K562 (cell line): ENCODE measurements at regions not wholly inside any gene's neighbourhood (a gene's known extent, or its start where the extent isn't known, plus 50 kb on each side); places are given as distances from the start of the nearest gene placed in this dataset.

Source experiments
- ATAC-seq: fragments of 200-7000 bp; cut with Tn5 transposase; 3 replicates; pipeline ENCODE4 v1.9.1; 2020; ENCODE audit warnings: moderate library complexity
- BruUV-seq: library from RNA; stranded (reverse); fragments of 400-500 nt; replicated peaks from 2 replicates; lab custom pipeline; 2021; lab: Mats Ljungman, UMichigan
- CTCF ChIA-PET: fragments of 300-600 bp; formaldehyde crosslinking; extraction: SDS; loops from one replicate; lab custom pipeline; 2021; ENCODE audit warnings: low intra/inter-chr PET ratio; lab: Yijun Ruan, JAX
- POLR2A ChIA-PET: fragments of 300-600, 350-650 bp; sonication (Branson Sonifier 250); formaldehyde crosslinking; extraction: SDS; loops from one replicate; lab custom pipeline; 2021; ENCODE audit warnings: antibody characterized with exemption, inconsistent platforms; lab: Yijun Ruan, JAX
- DNase-seq, 4 experiments: peaks; one replicate each; pipeline versions ENCODE4 v3.0.0 to v3.0.0-alpha.2; 2011 to 2018; ENCODE audit warnings: low spot score in 3 of 4, mixed read lengths in 3 of 4; ENCODE audit errors: extremely low read depth in 1 of 4
- FAIRE-seq: peaks from 2 replicates; lab custom pipeline; 2011; peaks lifted over from hg19 to GRCh38; lab: Jason Lieb, UNC
- H2AFZ ChIP-seq: 2 replicates; pipeline ENCODE4 v1.6.0; 2011; ENCODE audit warnings: low read depth, low read length, control low read depth, inconsistent platforms
- H3K27ac ChIP-seq: fragments of 200-600 bp; 3 replicates; pipeline ENCODE4 v1.8.0; 2011; ENCODE audit warnings: low read depth, mild to moderate bottlenecking, control low read depth, inconsistent platforms, low read length, moderate library complexity, mixed read lengths; ENCODE audit errors: extremely low read depth
- H3K27me3 ChIP-seq, 2 experiments: fragments of 300-600 bp in 1 of 2; 2 replicates in 1 of 2; 3 replicates in 1 of 2; pipeline versions ENCODE4 v1.6.0 to v1.8.0; 2011; ENCODE audit warnings: inconsistent platforms in 2 of 2, low read length in 2 of 2, mild to moderate bottlenecking in 1 of 2, mixed read lengths in 1 of 2, moderate library complexity in 1 of 2; ENCODE audit not compliant: control insufficient read depth in 2 of 2, insufficient read depth in 2 of 2
- H3K36me3 ChIP-seq: fragments of 300-600 bp; 3 replicates; pipeline ENCODE4 v1.8.0; 2011; ENCODE audit warnings: mild to moderate bottlenecking, low read length, inconsistent platforms; ENCODE audit not compliant: control insufficient read depth, insufficient read depth
- H3K4me1 ChIP-seq, 2 experiments: fragments of 200-600 bp in 1 of 2; replicated peaks in 1 of 2; 2 replicates in 1 of 2; 3 replicates in 1 of 2; pipeline versions ENCODE4 v1.5.1 to v1.8.0; 2011; ENCODE audit warnings: inconsistent platforms in 2 of 2, low read length in 2 of 2, mild to moderate bottlenecking in 1 of 2, mixed read lengths in 1 of 2, moderate library complexity in 1 of 2; ENCODE audit not compliant: control insufficient read depth in 2 of 2, insufficient read depth in 2 of 2
- H3K4me2 ChIP-seq: 2 replicates; pipeline ENCODE4 v1.6.1; 2011; ENCODE audit warnings: low read length, control low read depth, inconsistent platforms, mixed read lengths; ENCODE audit not compliant: insufficient read depth
- H3K4me3 ChIP-seq: fragments of 200-600 bp; sonication (generic), shearing (Covaris generic); 2 replicates; pipeline ENCODE4 v1.5.1; 2016; ENCODE audit warnings: control low read depth, inconsistent platforms
- H3K79me2 ChIP-seq: fragments of 200-600 bp; 3 replicates; pipeline ENCODE4 v1.8.0; 2011; ENCODE audit warnings: low read length, inconsistent platforms; ENCODE audit not compliant: control insufficient read depth, insufficient read depth
- H3K9ac ChIP-seq, 2 experiments: 2 replicates each; pipeline versions ENCODE4 v1.6.0 to v1.6.1; 2011; ENCODE audit warnings: low read depth in 2 of 2, low read length in 2 of 2, control low read depth in 1 of 2, inconsistent platforms in 1 of 2, mild to moderate bottlenecking in 1 of 2, mixed read lengths in 1 of 2; ENCODE audit not compliant: insufficient read depth in 1 of 2
- H3K9me1 ChIP-seq: one replicate; pipeline ENCODE4 v1.6.0; 2011; ENCODE audit warnings: inconsistent platforms, mild to moderate bottlenecking, low read length, moderate library complexity; ENCODE audit not compliant: control insufficient read depth, insufficient read depth
- H3K9me3 ChIP-seq: replicated peaks from 2 replicates; pipeline ENCODE4 v1.5.1; 2011; ENCODE audit warnings: low read depth, low read length, inconsistent platforms; ENCODE audit not compliant: control insufficient read depth, insufficient read depth
- H4K20me1 ChIP-seq: replicated peaks from 2 replicates; pipeline ENCODE4 v1.6.1; 2011; ENCODE audit warnings: low read length, inconsistent platforms, mixed read lengths; ENCODE audit not compliant: control insufficient read depth, insufficient read depth
- ATF6 ChIP-seq: sonication (generic); formaldehyde crosslinking; IDR thresholded peaks from 2 replicates; pipeline ENCODE4 v1.4.0; 2020; ENCODE audit warnings: mild to moderate bottlenecking, missing genetic modification reagents
- CBX2 ChIP-seq: fragments of 200-600 bp; sonication (generic); IDR thresholded peaks from one replicate; pipeline ENCODE4 v1.6.1; 2012; ENCODE audit warnings: mild to moderate bottlenecking, low read length, inconsistent platforms; ENCODE audit not compliant: insufficient read depth, poor library complexity, severe bottlenecking
- FOXO4 ChIP-seq: fragments of 450-650 bp; formaldehyde crosslinking; IDR thresholded peaks from 2 replicates; pipeline ENCODE4 v1.4.0; 2020; ENCODE audit warnings: mild to moderate bottlenecking, moderate library complexity
- KLF1 ChIP-seq: fragments of 450-650 bp; IDR thresholded peaks from 2 replicates; pipeline ENCODE4 v1.6.1; 2016; ENCODE audit warnings: missing genetic modification characterization, missing compliant biosample characterization
- NFRKB ChIP-seq: fragments of 450-650 bp; IDR thresholded peaks from 2 replicates; pipeline ENCODE4 v1.6.1; 2016; ENCODE audit warnings: low read depth
- NR2C1 ChIP-seq, 2 experiments: fragments of 450-650 bp; IDR thresholded peaks; 2 replicates each; pipeline ENCODE4 v1.6.1; 2017; ENCODE audit warnings: mild to moderate bottlenecking in 2 of 2, antibody characterized with exemption in 1 of 2, inconsistent platforms in 1 of 2, missing compliant biosample characterization in 1 of 2, missing genetic modification characterization in 1 of 2
- NRF1 ChIP-seq, 2 experiments: fragments of 450-650 bp; IDR thresholded peaks in 1 of 2; conservative IDR thresholded peaks in 1 of 2; 2 replicates each; pipeline ENCODE4 v1.6.1; 2014; ENCODE audit warnings: mild to moderate bottlenecking in 2 of 2
- PHF21A ChIP-seq: fragments of 450-650 bp; IDR thresholded peaks from 2 replicates; pipeline ENCODE4 v1.6.1; 2017; ENCODE audit warnings: low read depth, borderline replicate concordance
- PRDM10 ChIP-seq: fragments of 450-650 bp; IDR thresholded peaks from 2 replicates; pipeline ENCODE4 v1.6.1; 2018; ENCODE audit not compliant: partially characterized antibody
- THRB ChIP-seq: fragments of 450-650 bp; formaldehyde crosslinking; conservative IDR thresholded peaks from 2 replicates; pipeline ENCODE4 v1.4.0; 2022; ENCODE audit warnings: mild to moderate bottlenecking, missing genetic modification characterization
- ZNF197 ChIP-seq: fragments of 200-800 bp; sonication (Bioruptor generic); IDR thresholded peaks from 2 replicates; pipeline ENCODE4 v1.6.1; 2016; ENCODE audit warnings: low read depth, missing genetic modification characterization, missing compliant biosample characterization
- ZNF449 ChIP-seq: fragments of 250-450 bp; sonication (Bioruptor Pico); IDR thresholded peaks from 2 replicates; pipeline ENCODE4 v1.8.0; 2022; ENCODE audit warnings: moderate library complexity, mild to moderate bottlenecking, inconsistent platforms
- ZNF785 ChIP-seq: fragments of 250-450 bp; sonication (Bioruptor Pico); IDR thresholded peaks from 2 replicates; pipeline ENCODE4 v1.4.0; 2020; ENCODE audit warnings: mild to moderate bottlenecking
- WGBS: fragments of 100-300 bp; shearing (Covaris generic); methylation state at CpG from one replicate; pipeline ENCODE4 v1.1.6; 2016; ENCODE audit warnings: low coverage, mixed read lengths; ENCODE audit not compliant: insufficient coverage; ENCODE audit errors: missing lambda C conversion rate; 5-methylcytosine and 5-hydroxymethylcytosine counted together
- in situ Hi-C: fragments of 300-500 bp; cut with MboI; formaldehyde crosslinking; loops from 4 replicates; pipeline ENCODE4 v1.15.0; 2018; ENCODE audit warnings: inconsistent platforms, mixed read lengths
- intact Hi-C: fragments of 100-400 bp; cut with micrococcal nuclease; formaldehyde crosslinking; loops from 2 replicates; pipeline ENCODE4 v1.14.2; 2022

GRCh38 chr17:33623841-33624240 is 330.7 kb upstream of the ASIC2 start:
- Histone ChIP-seq H3K9ac (no peak overlapping the region), H3K4me2 (no peak overlapping the region), H3K27ac (no peak overlapping the region), H2AFZ (no peak overlapping the region), H3K79me2 (no peaks in the 10 kb centered on the region), H3K4me3 (no peak overlapping the region), H3K27me3 (peaks cover 0 to 9% of the 10 kb centered on the region in 2 experiments; a peak in 3 of 5 replicates), H3K36me3 (no peaks in the 10 kb centered on the region), H3K4me1 (no peaks in the 10 kb centered on the region), H3K9me3 (no peaks in the 10 kb centered on the region), H4K20me1 (no peaks in the 10 kb centered on the region; the same call in 1 of the 2 replicates), H3K9me1 (no peaks in the 10 kb centered on the region)
- DNase-seq: no peak
- ATAC-seq: no peak
- WGBS: 2% methylated on average over 3 of the region's 3 CpGs
- in situ Hi-C loops (no loop called here), intact Hi-C loops (no loop called here)
- FAIRE-seq: no peak
- BruUV-seq: no TSS peak
- ChIA-PET POLR2A (no interaction called here), CTCF (no interaction called here)
- no peak for TF ChIP-seq ZNF449 (CRISPR knock-in tag)
- TF ChIP-seq ATF6: no peak
- TF ChIP-seq CBX2: no peak
- TF ChIP-seq ZNF197: no peak
- TF ChIP-seq FOXO4 (CRISPR knock-in tag): no peak
- no peak for TF ChIP-seq NRF1 (conservative IDR thresholded peaks at IDR 0.05 in 1 of 2, IDR thresholded peaks at IDR 0.05 in 1 of 2)
- no peak for TF ChIP-seq ZNF785 (CRISPR knock-in tag)
- no peak for TF ChIP-seq KLF1 (tag)
- no peak for TF ChIP-seq THRB (CRISPR knock-in tag)
- no peak for TF ChIP-seq NFRKB
- no peak for TF ChIP-seq NR2C1 (IDR thresholded peaks at IDR 0.05)
- no peak for TF ChIP-seq NR2C1 (tag; IDR thresholded peaks at IDR 0.05)
- TF ChIP-seq PRDM10: no peak
- TF ChIP-seq PHF21A: no peak
